Mucosa of descending colon (tissue), 3 donors: ENCODE measurements at regions not wholly inside any gene's neighbourhood (a gene's known extent, or its start where the extent isn't known, plus 50 kb on each side); places are given as distances from the start of the nearest gene placed in this dataset.

Experiments
- ATAC-seq: fragments of 200-7000 bp; cut with Tn5 transposase; one replicate; pipeline ENCODE4 v1.9.1; 2020; ENCODE audit warnings: mild to moderate bottlenecking, moderate library complexity
- DNase-seq, 3 donors: peaks; one replicate each; pipeline ENCODE4 v3.0.0-alpha.2; 2020
- H3K36me3 ChIP-seq: fragments of 200-600 bp; one replicate; pipeline ENCODE4 v1.8.0; 2021; ENCODE audit warnings: low read depth, mild to moderate bottlenecking
- H3K4me1 ChIP-seq: fragments of 200-600 bp; one replicate; pipeline ENCODE4 v1.8.0; 2021; ENCODE audit warnings: low read depth, mild to moderate bottlenecking
- H3K4me3 ChIP-seq: fragments of 200-600 bp; one replicate; pipeline ENCODE4 v1.8.0; 2021; ENCODE audit warnings: mild to moderate bottlenecking
- H3K9me3 ChIP-seq: fragments of 200-600 bp; one replicate; pipeline ENCODE4 v1.8.0; 2021; ENCODE audit warnings: mild to moderate bottlenecking
- intact Hi-C, 2 donors: fragments of 100-400 bp; cut with DNase I in 1 of 2; cut with micrococcal nuclease in 1 of 2; formaldehyde crosslinking; loops; one replicate each; pipeline versions ENCODE4 v1.11.0 to v1.11.1; 2022; cut with DNase I, micrococcal nuclease
- TF ChIP-seq, protein P1 (sequence below): fragments of 200-600 bp; IDR thresholded peaks from one replicate; pipeline ENCODE4 v1.8.0; 2022; ENCODE audit warnings: antibody characterized with exemption, mild to moderate bottlenecking
- donor health status: DM: no; HTN: no; CAD: no; lungs with moderate emphysema.
- donor health status: DM: no; HTN: no; CAD: no.
- donor health status: DM: no; HTN: yes; CAD: no.

DNA sequence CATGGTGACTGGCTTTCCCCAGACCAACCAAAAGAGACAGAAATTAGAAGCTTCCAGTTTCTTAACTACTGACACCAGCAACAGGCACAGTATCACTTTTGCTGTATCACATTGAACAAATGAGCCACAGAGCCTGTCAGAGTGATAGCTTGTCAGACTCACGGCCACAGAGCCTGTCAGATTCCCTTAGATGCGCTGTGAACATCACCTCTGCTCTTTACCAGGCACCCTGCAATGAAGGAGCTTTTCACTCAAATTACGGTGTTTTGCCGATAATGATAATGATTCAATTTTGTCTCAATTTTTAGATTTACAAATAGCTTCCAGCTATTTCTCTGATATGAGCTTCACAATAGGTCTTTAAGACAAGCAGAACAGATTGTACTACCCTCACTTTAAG lies 107.9 kb upstream of the GNG12 start:
- Histone ChIP-seq H3K36me3 (no peaks in the 10 kb centered on the region), H3K9me3 (no peaks in the 10 kb centered on the region), H3K4me1 (no peaks in the 10 kb centered on the region), H3K4me3 (no peak overlapping the region)
- DNase-seq = no peak
- no peak for ATAC-seq
- TF ChIP-seq, protein P1, sequence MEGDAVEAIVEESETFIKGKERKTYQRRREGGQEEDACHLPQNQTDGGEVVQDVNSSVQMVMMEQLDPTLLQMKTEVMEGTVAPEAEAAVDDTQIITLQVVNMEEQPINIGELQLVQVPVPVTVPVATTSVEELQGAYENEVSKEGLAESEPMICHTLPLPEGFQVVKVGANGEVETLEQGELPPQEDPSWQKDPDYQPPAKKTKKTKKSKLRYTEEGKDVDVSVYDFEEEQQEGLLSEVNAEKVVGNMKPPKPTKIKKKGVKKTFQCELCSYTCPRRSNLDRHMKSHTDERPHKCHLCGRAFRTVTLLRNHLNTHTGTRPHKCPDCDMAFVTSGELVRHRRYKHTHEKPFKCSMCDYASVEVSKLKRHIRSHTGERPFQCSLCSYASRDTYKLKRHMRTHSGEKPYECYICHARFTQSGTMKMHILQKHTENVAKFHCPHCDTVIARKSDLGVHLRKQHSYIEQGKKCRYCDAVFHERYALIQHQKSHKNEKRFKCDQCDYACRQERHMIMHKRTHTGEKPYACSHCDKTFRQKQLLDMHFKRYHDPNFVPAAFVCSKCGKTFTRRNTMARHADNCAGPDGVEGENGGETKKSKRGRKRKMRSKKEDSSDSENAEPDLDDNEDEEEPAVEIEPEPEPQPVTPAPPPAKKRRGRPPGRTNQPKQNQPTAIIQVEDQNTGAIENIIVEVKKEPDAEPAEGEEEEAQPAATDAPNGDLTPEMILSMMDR = no peak
- intact Hi-C loops = no loop called here

DNA sequence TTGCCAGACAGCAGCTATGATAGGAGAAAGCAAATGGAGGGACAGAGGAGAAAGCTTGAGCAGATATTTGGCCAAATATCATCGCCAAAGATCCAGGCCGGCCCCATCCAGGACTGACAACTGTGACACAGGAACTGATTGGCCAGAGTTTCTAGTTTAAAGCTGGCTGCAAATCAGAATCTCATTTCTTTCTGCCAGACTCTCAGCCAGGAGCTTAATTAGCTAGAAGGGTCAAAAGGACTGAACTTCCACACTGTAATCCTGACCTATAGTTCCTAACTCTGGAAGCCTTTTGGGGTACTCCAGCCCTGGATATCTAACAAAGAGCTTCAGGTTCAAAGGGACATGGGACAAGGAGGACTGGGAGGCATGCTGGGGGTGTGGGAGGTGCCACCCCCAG lies 106.7 kb upstream of the GNG12 start:
- DNase-seq = no peak
- intact Hi-C loops = no loop called here
- no peaks in the 10 kb centered on the region for H3K36me3 ChIP-seq
- H3K4me1 ChIP-seq = no peaks in the 10 kb centered on the region
- no peak overlapping the region for H3K4me3 ChIP-seq
- ATAC-seq = no peak
- TF ChIP-seq, protein P1 = no peak
- H3K9me3 ChIP-seq = no peaks in the 10 kb centered on the region

DNA sequence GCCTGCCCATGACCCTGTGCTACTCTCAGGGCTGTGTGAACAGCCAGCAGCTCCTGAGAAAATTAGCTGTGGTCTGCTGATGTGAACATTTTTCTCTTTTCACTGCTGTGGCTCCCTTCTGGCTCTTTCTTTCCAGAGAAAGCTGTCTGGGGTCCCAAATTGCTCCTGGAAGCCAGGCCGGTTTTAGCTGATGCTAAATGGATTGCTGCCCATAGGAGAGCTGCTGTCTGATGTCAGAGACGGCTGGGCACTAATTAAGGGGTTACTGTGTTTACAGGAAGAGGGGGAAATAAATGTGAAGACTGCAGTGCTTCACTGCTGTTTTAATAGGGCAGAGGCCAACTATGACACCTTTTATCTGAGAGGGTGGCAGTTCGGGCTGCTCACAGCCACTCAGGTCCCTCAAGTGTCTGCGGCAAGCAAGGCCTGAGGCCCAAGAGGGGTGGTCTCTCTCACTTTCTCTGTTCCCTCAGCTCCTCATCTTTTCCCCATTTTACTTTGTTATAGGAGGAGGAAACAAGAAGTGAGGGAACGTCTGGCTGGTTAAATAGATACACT lies 106.0 kb upstream of the GNG12 start:
- H3K36me3 ChIP-seq = no peaks in the 10 kb centered on the region
- intact Hi-C loops = no loop called here
- H3K9me3 ChIP-seq = no peaks in the 10 kb centered on the region
- TF ChIP-seq, protein P1 = no peak
- H3K4me1 ChIP-seq = no peaks in the 10 kb centered on the region
- ATAC-seq (no peak), DNase-seq (no peak)
- no peak overlapping the region for H3K4me3 ChIP-seq

DNA sequence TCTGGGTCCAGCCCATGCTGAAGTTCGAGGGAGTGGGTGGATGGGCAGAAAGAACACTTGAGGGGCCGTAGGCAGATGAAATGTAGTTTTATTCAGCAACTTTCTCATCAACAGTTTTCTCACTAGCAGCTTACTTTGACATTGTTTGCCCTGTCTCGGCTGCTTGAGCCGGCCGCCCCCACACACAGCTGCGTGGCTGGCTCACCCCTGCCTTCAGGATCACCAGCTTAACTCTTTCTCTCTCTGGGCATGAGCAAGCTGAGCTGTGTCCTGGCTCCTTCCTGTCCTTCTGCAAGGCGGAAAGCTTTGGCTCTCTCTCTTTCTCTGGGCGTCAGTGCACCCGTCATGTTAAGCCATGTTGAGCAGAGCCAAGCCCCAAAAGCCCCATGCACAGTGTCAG lies 104.4 kb upstream of the GNG12 start:
- ATAC-seq (no peak), DNase-seq (no peak)
- intact Hi-C loops = no loop called here
- no peaks in the 10 kb centered on the region for H3K36me3 ChIP-seq
- no peak overlapping the region for H3K4me3 ChIP-seq
- TF ChIP-seq, protein P1 = no peak
- H3K9me3 ChIP-seq = no peaks in the 10 kb centered on the region
- no peaks in the 10 kb centered on the region for H3K4me1 ChIP-seq

DNA sequence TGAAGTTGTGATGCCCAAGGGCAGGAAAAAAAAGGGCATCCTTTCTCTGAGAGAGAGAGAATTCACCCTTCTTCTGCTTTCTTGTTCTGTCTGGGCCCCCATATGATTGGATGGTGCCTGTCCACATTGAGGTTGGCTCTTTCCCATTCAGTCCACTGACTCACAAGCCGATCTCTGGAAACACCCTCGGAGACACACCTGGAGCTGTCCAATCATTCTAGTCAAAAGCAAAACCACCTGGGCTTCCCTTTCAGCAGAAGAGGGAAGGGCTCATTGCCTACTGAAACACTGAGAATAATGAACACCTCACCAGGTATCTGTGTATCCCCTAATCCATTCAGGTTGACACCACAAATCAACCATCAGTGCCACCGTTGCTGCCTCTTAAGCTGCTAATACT lies 103.7 kb upstream of the GNG12 start:
- no peak for ATAC-seq
- H3K9me3 ChIP-seq = no peaks in the 10 kb centered on the region
- no peaks in the 10 kb centered on the region for H3K36me3 ChIP-seq
- intact Hi-C loops = no loop called here
- TF ChIP-seq, protein P1 = no peak
- no peak for DNase-seq
- no peak overlapping the region for H3K4me3 ChIP-seq
- no peaks in the 10 kb centered on the region for H3K4me1 ChIP-seq

DNA sequence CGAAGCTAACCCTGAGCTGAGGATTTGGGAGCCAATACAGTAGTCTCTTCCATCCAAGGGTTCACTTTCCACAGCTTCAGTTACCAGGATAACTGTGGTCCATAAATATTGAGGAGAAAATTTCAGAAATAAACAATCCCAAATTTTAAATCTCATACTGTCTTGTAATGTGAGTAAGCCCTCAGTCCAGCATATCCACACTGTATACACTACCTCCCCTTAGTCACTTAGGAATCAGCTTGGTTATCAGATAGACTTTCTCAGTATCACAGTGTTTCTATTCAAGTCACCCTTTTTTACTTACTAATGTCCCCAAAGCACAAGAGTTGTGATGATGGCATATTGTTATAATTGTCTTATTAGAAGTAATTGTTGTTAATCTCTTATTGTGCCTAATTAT lies 102.3 kb upstream of the GNG12 start:
- H3K36me3 ChIP-seq = no peaks in the 10 kb centered on the region
- no peaks in the 10 kb centered on the region for H3K4me1 ChIP-seq
- intact Hi-C loops = no loop called here
- no peaks in the 10 kb centered on the region for H3K9me3 ChIP-seq
- ATAC-seq = no peak
- no peak overlapping the region for H3K4me3 ChIP-seq
- no peak for DNase-seq
- TF ChIP-seq, protein P1 = no peak
